BJ (cell line): ENCODE measurements at regions not wholly inside any gene's neighbourhood (a gene's known extent, or its start where the extent isn't known, plus 50 kb on each side); places are given as distances from the start of the nearest gene placed in this dataset.

Experiments used
- CTCF ChIA-PET: fragments of 350-600 bp; formaldehyde crosslinking; extraction: SDS; loops from one replicate; lab custom pipeline; 2021; ENCODE audit warnings: antibody characterized with exemption, inconsistent platforms; lab: Yijun Ruan, JAX
- POLR2A ChIA-PET: fragments of 300-600 bp; sonication (Branson Sonifier 250); formaldehyde crosslinking; extraction: SDS; loops from one replicate; lab custom pipeline; 2021; ENCODE audit warnings: antibody characterized with exemption; lab: Charles Lee
- DNase-seq: peaks from one replicate; pipeline ENCODE4 v3.0.0-alpha.2; 2011; ENCODE audit warnings: low read depth
- H3K27me3 ChIP-seq: 2 replicates; pipeline ENCODE4 v1.6.0; 2011; ENCODE audit warnings: low read length; ENCODE audit not compliant: control insufficient read depth, insufficient read depth
- H3K36me3 ChIP-seq: 2 replicates; pipeline ENCODE4 v1.5.1; 2011; ENCODE audit warnings: low read length; ENCODE audit not compliant: control insufficient read depth, insufficient read depth
- H3K4me3 ChIP-seq: 2 replicates; pipeline ENCODE4 v1.5.1; 2011; ENCODE audit warnings: low read depth, mild to moderate bottlenecking, control low read depth, low read length
- CTCF ChIP-seq: IDR thresholded peaks from 2 replicates; pipeline ENCODE4 v1.5.1; 2011; ENCODE audit warnings: low read depth, mild to moderate bottlenecking, control low read depth, inconsistent platforms, low read length, moderate library complexity; ENCODE audit not compliant: insufficient read depth

GRCh38 chr6:92791403-92791802 is 628.0 kb downstream of the EPHA7 start:
- Histone ChIP-seq H3K36me3 (no peaks in the 10 kb centered on the region), H3K27me3 (no peaks in the 10 kb centered on the region), H3K4me3 (no peak overlapping the region)
- DNase-seq: no peak
- POLR2A ChIA-PET: no interaction called here
- CTCF ChIA-PET: no interaction called here
- no peak for TF ChIP-seq CTCF

- Histone ChIP-seq H3K36me3 (no peaks in the 10 kb centered on the region), H3K27me3 (no peaks in the 10 kb centered on the region), H3K4me3 (no peak overlapping the region)
- CTCF ChIA-PET: no interaction called here
- DNase-seq: no peak
- POLR2A ChIA-PET: no interaction called here
- no peak for TF ChIP-seq CTCF
Observed at GRCh38 chr6:92790381-92790780, 629.0 kb downstream of the EPHA7 start.

GRCh38 chr6:92784235-92784634 is 635.1 kb downstream of the EPHA7 start:
- H3K27me3 ChIP-seq: no peaks in the 10 kb centered on the region
- no peaks in the 10 kb centered on the region for H3K36me3 ChIP-seq
- no peak for DNase-seq
- ChIA-PET POLR2A (no interaction called here), CTCF (no interaction called here)
- no peak for TF ChIP-seq CTCF
- H3K4me3 ChIP-seq: no peak overlapping the region

GRCh38 chr6:92779746-92780145 is 639.6 kb downstream of the EPHA7 start:
- H3K27me3 ChIP-seq: no peaks in the 10 kb centered on the region
- CTCF ChIA-PET: no interaction called here
- no peak for TF ChIP-seq CTCF
- DNase-seq: no peak
- POLR2A ChIA-PET: no interaction called here
- H3K36me3 ChIP-seq: no peaks in the 10 kb centered on the region
- H3K4me3 ChIP-seq: no peak overlapping the region

GRCh38 chr6:92777146-92777740 is 642.1 kb downstream of the EPHA7 start:
- no peak for TF ChIP-seq CTCF
- ChIA-PET CTCF (no interaction called here), POLR2A (no interaction called here)
- DNase-seq: no peak
- Histone ChIP-seq H3K27me3 (no peaks in the 10 kb centered on the region), H3K36me3 (no peaks in the 10 kb centered on the region), H3K4me3 (no peak overlapping the region)
